ENCODE measurements at regions not wholly inside any gene's neighbourhood (a gene's known extent, or its start where the extent isn't known, plus 50 kb on each side); places are given as distances from the start of the nearest gene placed in this dataset.

DNA sequence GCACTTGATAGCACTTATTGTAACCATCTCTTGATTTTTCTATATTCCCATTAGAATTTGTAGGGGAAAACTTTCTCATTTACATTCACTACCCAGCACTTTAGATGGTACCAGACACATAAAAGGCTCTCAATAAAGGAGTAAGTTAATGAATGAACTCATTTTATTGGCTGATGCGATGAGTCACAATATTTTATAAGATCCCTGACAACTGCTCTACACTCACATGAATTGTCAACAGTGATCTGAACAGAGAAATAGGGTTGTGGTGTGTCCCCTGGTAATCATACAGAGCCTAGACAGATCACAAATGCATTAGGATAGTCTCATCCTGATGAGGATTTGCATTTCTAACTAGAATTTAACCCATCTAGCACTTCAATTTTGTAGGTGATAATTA, 567.6 kb upstream of the ARPP21 start:
- TF ChIP-seq POLR2A (IDR thresholded peaks at IDR 0.05): no peak
- TF ChIP-seq, protein P1, sequence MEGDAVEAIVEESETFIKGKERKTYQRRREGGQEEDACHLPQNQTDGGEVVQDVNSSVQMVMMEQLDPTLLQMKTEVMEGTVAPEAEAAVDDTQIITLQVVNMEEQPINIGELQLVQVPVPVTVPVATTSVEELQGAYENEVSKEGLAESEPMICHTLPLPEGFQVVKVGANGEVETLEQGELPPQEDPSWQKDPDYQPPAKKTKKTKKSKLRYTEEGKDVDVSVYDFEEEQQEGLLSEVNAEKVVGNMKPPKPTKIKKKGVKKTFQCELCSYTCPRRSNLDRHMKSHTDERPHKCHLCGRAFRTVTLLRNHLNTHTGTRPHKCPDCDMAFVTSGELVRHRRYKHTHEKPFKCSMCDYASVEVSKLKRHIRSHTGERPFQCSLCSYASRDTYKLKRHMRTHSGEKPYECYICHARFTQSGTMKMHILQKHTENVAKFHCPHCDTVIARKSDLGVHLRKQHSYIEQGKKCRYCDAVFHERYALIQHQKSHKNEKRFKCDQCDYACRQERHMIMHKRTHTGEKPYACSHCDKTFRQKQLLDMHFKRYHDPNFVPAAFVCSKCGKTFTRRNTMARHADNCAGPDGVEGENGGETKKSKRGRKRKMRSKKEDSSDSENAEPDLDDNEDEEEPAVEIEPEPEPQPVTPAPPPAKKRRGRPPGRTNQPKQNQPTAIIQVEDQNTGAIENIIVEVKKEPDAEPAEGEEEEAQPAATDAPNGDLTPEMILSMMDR (IDR thresholded peaks at IDR 0.05): no peak
